Stimulated activated CD4-positive, alpha-beta T cell treated with anti-CD3 and anti-CD28 coated beads, Interleukin-4, amount 100 ng/mL, for 4 hours (primary cell): ENCODE measurements at regions not wholly inside any gene's neighbourhood (a gene's known extent, or its start where the extent isn't known, plus 50 kb on each side); places are given as distances from the start of the nearest gene placed in this dataset.
"Not testable (repeated sequence)": the region's sequence is repeated elsewhere in the genome, so short reads cannot be mapped to it uniquely, and the experiment has no call there.

ENCODE experiments used
- DNase-seq, 2 experiments: peaks; one replicate each; pipeline ENCODE4 v3.0.0-alpha.2; 2020

DNA sequence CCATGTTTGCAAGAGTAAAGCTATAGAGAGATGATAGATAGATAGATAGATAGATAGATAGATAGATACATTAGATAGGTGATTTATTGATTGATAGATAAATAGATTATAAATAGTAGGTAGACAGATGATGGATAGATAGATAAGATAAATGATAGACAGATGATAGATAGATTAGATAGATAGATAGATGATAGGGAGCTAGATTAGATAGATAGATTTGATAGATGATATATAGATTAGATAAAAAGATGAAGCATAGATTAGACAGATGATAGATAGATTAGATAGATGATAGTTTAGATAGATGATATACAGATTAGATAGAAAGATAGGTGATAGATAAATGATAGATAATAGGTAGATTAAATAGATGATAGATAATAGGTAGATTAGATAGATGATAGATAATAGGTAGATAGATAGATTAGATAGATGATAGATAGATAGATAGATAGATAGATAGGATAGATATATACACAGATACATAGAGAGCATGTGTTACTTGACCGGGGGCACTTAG, 243.3 kb upstream of the FOXK1 start:
- DNase-seq, result no peak

DNA sequence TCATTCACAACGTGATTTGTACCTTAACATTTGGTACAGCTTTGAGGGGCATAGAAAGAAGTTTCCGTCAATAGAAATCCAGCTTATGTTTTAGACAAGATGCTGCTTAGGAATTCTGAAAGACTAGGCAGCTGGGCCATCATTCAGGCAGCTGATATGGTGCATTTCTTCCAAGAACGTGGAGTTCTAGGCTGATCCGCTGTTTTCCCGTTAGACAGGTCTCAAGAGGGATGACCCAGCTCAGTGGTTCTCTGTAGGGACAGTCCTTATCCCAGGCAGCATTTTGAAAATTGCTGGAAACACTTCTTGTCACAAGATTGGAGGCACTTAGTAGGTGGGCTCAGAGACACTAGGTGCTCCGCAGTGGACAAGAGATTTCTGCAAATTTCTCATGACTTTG, 242.7 kb upstream of the FOXK1 start:
- DNase-seq, result no peak

DNA sequence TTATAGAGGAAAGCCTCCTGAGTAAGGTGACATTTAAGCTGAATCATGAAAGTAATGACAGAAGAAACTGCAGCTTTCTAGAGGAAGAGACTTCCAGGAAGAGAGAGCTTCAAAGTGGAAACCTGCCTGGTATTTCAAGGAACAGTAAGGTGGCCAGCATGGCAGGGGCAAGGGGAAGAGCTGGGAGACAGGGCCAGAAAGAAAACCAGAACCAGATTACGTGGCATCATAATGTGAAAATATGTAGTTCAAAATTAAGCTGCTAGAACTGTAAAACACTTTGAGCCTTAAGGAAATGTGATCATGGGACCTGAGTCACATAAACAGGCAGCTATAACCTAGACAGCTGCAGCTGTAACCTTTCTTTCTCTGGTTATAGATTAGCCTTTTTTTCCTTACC, 238.0 kb upstream of the FOXK1 start:
- no peak for DNase-seq

DNA sequence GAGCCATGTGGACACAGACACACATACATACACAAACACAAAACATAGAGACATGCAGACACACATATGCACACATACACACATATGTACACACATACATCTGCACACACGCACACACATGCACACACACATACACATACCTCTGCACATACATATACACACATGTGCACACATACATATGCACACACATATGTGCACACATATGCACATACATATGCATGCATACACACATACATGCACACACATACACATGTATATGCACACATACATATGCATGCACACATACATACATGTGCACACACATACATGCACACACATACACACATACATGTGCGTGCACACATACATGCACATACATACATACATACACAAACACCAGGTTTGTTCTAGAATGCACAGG, 236.3 kb upstream of the FOXK1 start:
- no peak for DNase-seq

DNA sequence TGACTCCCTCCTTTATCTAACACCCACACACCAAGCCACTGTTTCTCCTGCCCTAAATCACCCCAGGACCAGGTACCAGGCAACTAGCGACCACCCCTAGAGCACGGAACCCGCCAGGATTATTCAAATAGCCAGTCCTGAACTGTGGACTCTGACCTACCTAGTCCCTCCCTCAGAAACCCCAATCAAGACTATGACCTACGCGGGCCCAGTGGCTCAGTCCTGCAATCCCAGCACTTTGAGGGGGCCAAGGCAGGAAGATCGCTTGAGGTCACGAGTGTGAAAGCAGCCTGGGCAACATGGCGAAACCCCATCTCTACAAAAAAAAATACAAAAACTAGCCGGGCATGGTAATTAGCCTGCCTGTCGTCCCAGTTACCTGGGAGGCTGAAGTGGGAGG, 232.8 kb upstream of the FOXK1 start:
- no peak for DNase-seq

DNA sequence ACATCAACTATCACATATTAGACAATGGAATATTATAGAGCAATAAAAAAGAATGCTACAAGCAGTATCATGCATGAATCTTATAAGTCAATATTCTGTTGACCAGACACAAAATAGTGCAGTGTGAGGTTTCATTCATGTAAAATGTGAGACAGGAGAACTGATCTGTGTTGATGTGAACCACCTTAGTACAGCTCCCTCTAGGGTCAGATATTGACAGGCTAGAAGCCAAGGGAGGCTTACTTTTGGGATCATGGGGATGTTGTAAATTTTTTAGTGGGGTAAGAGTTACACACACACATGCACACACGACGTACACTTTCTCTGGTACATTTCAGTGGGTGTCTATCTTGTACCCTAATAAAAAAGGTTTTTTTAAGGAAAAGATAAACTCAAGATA, 231.6 kb upstream of the FOXK1 start:
- no peak for DNase-seq

DNA sequence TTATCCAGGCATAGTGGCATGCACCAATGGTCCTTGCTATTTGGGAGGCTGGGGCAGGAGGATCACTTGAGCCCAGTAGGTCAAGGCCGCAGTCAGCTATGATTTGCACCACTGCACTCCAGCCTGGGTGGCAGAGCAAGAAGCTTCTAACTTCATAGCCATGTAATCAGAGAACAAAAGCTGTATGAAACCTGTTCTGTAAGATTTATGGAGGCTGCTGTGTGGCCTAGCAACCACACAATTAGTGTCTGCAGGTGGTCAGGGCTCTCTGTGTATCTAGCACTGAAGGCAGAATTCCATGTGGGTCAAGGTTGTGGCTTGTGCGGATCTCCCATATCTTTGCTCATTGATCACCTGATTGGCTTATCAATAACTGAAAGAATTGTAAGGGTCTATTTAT, 221.5 kb upstream of the FOXK1 start:
- no peak for DNase-seq

DNA sequence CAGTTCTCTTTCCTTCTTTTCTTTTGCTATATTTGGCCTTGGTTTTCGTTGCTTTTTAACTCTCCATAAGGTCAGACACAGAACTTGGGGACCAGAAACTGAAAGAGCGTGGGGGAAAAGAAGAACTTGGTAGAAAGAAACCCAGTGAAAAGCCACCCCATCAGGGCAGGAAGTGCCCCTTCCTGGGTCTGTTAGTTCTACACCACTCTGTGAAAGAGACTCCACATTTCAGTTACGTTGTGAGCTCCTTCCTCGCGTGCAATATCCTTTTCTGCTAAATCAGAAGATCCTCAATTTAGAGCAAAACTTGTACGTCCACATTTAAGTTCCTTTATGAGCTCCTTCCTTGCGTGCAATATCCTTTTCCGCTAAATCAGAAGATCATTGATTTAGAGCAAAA, 220.6 kb upstream of the FOXK1 start:
- DNase-seq, result no peak

DNA sequence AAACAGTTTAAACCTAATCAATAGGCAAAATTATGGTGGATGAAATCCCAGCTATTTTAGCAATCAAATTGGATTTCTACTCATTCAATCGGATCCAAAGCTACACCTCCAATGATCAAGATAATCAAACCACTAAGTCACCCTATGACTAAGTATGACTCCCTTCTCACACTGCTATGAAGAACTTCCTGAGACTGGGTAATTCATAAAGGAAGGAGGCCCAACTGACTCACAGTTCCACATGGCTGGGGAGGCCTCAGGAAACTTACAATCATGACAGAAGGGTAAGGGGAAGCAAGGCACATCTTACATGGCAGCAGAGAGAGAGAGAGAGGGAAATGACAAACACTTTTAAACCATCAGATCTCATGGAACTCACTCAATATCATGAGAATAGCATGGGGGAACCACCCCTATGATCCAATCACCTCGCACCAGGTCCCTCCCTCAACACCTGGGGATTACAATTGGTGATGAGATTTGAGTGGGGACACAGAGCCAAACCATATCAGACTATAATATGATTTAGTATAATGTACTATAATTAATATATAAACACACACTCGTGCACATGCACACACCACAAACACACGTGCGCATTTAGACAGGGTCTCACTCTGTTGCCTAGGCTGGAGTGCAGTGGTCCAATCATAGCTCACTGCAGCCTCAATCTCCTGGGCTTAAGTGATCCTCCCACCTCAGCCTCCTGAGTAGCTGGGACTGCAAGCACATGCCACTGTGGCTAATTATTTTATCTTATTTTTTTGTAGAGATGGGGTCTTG, 213.6 kb upstream of the FOXK1 start:
- DNase-seq, result no peak

DNA sequence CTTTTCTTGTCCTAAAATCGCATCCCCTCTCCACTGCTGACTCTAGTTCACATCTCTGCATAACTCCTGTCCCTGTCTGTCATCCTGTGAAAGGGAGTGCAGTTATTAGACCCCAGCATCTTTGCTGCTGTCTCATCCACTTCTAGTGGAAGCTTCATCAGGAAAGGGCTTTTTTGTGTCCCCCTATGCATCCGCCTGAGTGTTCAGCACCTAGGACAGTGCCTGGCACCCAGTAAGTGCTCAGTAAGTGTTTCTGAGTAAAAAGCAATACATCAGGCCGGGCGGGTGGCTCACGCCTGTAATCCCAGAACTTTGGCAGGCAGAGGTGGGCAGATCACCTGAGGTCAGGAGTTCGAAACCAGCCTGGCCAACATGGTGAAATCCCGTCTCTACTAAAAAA, 211.8 kb upstream of the FOXK1 start:
- DNase-seq, result no peak

DNA sequence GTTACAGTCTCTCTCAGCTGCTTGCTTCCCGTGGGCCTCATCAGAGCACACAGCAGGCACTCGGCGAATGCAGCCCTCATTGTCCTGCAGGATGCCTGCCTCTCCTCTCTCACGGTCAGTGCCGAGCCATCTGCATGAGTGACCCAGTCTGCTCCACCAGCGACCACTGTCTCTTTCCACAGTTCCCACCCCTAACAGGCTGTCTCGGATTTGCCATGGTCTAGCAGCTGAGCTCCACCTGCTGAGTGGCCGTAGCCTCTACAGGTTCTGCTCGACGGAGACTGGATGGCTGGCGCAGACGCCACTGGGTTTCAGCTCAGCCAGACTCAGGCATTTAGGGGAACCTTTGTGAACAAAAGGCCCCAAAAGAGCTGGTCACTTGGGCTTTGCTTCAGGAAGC, 209.4 kb upstream of the FOXK1 start:
- no peak for DNase-seq

DNA sequence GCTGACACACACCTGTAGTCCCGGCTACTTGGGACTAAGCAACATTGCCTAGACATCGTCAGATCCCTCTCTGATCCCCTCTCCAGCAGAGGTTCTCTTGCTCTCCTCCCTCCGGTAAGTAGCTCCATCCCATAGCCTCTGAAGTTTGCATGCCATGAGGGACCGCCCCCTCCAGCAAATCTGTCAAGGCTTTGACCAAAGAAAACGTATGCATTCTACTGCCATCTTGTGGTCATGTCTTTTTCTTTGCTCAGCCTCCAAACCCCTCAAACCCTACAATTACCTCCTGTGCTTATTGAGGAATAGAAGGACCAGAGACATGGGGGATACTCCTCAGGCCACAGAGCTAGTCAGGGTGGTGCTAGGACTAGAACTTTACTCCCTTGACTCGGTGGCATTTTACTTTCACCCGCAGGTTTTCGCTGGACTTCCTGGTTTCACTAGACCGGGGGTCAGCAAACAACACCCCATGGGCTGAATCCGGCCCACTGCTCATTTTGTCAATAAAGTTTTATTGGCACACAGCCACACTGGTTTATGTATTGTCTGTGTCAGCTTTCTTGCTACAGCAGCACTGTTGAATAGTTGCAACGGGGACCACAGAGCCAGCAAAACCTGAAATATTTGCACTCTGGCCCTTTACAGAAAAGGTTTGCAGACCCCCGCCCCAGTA, 202.6 kb upstream of the FOXK1 start:
- no peak for DNase-seq

DNA sequence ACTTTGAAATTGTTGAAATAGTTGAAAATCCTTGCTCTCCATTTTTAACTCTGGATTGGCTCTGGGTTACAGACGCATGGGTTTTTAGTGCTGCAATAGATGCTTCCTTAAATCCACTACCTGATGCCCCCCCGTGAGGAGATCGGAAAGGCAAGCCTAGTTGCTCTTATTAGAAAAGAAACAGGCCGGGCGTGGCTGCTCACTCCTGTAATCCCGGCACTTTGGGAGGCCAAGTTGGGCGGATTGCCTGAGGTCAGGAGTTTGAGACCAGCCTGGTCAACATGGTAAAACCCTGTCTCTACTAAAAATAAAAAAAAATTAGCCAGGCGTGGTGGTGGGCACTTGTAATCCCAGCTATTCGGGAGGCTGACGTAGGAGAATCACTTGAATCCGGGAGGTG, 202.0 kb upstream of the FOXK1 start:
- not testable (repeated sequence) for DNase-seq

DNA sequence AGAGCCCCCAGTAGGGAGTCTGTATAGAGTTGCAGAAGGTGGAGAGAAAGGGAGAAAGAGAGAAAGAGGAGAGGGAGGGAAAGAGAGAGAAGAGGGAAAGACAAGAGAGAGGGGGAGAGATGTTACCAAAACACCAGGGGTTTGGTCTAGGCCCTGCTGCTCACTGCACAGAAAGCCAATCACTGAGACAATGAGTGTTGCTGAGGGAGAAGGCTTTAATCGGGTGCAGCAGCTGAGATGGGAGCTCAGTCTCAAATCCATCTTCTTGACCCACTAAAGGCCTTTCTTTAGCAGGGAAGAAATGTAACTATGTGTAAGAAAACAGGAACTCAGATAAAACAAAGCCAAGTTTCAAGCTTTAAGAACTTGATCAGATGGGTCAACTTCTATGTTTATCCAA, 198.2 kb upstream of the FOXK1 start:
- no peak for DNase-seq

DNA sequence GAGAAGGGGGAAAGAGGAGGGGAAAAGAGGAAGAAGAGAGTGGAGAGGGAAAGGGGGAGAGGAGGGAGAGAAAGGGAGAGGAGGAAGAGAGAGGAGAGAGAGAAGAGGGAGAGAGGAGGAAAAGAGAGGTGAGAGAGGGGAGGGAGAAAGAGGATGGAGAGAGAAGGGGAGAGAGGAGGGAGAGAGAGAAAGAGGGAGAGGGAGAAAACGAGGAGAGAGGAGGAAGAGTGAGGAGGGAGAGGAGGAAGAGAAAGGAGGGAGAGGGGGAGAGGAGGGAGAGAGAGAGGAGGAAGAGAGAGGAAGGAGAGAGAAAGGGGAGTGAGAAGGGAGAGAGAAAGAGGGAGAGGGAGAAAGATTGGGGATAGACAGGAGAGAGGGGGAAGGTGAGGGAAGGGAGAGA, 197.6 kb upstream of the FOXK1 start:
- DNase-seq, result no peak

DNA sequence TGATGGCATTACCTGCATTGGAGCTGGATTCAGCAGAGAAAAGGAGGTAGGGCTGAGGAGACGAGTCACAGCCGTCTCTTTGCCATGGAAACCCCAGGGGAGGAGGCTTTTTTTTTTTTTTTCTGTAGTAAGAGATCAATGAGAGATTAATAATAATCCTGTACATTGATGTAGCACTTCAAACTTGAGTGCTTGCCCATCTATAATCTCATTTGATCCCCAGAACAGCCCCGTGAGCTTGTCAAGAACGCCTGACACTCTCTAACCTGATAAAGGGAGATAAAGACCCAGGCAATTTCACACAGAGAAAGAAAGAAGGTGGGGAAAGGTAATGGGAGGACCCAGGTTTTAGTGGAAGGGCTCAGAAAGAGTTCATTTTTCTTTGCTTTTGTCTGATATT, 195.2 kb upstream of the FOXK1 start:
- no peak for DNase-seq

DNA sequence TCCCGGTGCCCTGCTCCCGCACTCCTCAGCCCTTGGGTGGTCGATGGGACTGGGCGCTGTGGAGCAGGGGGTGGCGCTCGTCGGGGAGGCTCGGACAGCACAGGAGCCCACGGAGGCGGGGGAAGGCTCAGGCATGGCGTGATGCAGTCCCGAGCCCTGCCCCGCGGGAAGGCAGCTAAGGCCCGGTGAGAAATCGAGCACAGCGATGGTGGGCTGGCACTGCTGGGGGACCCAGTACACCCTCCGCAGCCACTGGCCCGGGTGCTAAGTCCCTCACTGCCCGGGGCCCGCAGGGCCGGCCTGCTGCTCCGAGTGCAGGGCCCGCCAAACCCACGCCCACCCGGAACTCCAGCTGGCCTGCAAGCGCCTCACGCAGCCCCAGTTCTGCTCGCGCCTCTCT, 185.2 kb upstream of the FOXK1 start:
- not testable (repeated sequence) for DNase-seq

DNA sequence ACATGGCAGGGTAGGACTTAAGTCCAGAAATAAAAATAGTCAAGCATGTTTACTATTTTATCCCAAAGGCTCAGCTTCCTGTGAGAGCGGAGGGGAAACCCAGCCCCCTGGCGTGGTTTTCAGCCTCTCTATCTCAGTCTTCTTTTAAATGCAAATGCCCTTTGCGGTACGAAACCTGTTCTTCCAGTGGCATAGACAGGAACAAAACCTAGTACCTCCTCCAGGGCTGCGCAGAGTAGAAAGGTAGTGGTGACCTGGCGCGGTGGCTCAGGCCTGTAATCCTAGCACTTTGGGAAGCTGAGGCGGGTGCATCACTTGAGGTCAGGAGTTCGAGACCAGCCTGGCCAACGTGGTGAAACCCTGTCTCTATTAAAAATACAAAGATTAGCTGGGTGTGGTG, 181.3 kb upstream of the FOXK1 start:
- no peak for DNase-seq

DNA sequence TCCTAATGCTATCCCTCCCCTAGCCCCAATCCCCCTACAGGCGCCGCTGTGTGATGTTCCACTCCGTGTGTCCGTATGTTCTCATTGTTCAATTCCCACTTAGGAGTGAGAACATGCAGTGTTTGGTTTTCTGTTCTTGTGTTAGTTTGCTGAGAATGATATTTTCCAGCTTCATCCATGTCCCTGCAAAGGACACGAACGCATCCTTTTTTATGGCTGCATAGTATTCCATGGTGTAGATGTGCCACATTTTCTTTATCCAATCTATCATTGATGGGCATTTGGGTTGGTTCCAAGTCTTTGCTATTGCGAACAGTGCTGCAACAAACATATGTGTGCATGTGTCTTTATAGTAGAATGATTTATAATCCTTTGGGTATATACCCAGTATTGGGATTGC, 174.2 kb upstream of the FOXK1 start:
- not testable (repeated sequence) for DNase-seq

DNA sequence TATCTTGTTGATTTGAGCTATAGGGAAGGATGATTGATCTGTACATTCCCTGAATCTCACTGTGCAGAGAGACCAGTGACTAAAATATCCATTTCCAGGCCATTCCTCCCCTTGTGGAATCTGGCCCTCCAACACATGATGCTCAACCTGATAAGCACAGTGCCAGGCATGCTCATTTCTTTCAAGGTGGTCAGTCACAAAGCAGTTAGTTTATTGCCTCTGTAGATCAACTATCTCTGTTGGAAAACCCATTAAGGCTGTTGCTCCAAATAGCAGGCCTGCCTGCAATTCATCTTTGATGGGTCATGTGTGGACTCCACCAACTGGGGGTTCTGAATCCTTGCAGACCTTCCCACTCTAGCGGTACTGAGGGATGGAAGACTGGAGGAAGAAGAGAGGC, 168.6 kb upstream of the FOXK1 start:
- DNase-seq, result no peak

DNA sequence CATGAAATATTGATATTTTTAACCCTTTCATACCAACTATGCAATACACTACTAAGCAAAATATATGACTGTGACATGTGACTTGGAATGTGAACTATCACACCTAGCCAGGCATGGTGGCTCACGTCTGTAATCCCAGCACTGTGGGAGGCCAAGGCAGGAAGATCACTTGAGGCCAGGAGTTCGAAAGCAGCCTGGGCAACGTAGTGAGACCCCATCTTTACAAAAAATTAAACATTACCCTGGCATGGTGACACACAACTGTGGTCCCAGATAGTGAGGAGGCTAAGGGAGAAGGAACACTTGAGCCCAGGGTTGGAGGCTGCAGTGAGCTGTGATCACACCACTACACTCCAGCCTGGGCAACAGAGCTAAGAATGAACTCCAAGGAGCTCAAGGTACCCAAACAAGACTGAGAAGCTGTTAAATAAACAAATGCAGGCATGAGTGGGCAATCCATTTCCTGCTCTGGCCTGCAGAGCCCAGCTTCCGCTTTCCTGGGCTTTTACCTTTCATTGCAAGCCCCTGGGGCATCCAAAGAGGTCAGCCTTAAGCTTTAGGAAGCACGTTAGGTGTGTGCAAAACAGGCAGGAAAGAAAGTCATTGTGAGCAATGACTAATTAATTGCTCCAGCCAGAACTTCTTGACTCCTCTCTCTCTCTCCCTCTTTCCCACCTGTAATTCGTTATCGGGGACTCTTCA, 162.1 kb upstream of the FOXK1 start:
- no peak for DNase-seq

DNA sequence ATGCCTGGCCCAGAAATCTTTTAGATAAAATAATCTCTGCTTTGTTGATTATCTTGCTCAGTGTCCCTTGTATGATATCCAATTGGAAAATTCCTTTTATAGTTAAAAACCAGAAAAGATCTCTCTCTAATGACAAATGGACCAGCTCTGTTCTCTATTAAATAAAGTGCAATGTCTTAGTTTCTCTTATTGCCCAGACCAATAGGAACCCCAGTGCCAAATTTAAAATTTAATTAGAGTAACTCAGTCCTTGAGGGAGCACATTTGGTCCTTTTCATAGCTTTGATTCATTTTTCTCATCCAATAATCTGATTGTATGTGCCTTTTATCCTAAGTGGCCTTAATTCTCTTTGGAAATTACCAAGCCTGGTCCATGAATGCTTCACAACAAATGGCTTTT, 158.9 kb upstream of the FOXK1 start:
- no peak for DNase-seq

DNA sequence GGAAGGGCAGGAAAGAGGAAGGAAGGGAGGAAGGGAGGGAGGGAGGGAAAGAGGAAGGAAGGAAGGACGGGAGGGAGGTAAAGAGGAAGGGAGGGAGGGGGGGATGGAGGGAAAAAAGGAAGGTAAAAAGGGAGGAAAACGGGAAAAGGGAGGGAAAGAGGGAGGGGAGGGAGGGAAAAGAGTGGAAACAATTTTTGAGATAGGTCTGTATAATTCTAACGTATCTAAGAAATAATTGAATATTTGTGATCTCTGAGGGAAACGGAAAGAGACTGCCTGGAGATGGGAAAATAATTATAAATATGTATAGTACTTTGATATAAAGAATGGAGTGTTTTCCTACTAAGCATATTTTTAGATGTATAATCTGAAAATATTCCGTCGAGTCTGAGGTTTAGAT, 158.2 kb upstream of the FOXK1 start:
- no peak for DNase-seq

DNA sequence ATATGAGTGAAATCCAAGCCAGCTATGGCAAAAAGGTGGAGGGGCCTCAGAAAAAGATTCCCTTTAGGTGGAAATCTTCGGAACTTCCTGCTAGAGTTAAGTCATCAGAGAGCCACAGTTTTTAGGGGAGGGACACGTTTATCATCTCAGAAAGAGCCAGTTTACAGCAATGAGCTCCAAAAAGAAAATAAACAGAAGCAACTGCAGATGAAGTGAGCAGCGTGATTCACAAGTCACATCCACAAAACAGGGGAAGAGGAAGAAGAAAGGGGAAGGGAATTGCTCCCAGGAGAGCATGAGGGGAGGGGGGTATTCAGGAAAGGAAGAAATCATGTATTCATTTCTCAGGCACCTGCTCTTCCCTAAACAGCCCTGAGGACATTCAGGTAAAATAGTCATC, 156.2 kb upstream of the FOXK1 start:
- no peak for DNase-seq
